Stomach (tissue), 8 donors: ENCODE measurements at regions not wholly inside any gene's neighbourhood (a gene's known extent, or its start where the extent isn't known, plus 50 kb on each side); places are given as distances from the start of the nearest gene placed in this dataset.

ENCODE experiments used
- DNase-seq, 2 donors: peaks; one replicate each; pipeline versions ENCODE4 v3.0.0 to v3.0.0-alpha.2; 2013 to 2019
- H3K27ac ChIP-seq, 5 donors: fragments of 200-600 bp in 4 of 5; sonication (generic) in 4 of 5; one replicate each; pipeline ENCODE4 v1.5.1; 2013 to 2019; ENCODE audit warnings: mild to moderate bottlenecking in 1 of 5, moderate library complexity in 1 of 5
- H3K27me3 ChIP-seq, 3 donors: fragments of 200-600 bp; sonication (generic); one replicate each; pipeline ENCODE4 v1.5.1; 2017 to 2019; ENCODE audit warnings: mixed run types in 1 of 3
- H3K36me3 ChIP-seq, 4 donors: fragments of 200-600 bp; sonication (generic); 1 replicate in 3 of 4; 2 replicates in 1 of 4; pipeline ENCODE4 v1.5.1; 2016 to 2019
- H3K4me1 ChIP-seq, 4 donors: fragments of 200-600 bp; sonication (generic); one replicate each; pipeline ENCODE4 v1.5.1; 2016 to 2019
- H3K4me3 ChIP-seq, 4 donors: fragments of 200-600 bp; sonication (generic) in 3 of 4; one replicate each; pipeline ENCODE4 v1.5.1; 2016 to 2019; ENCODE audit warnings: mild to moderate bottlenecking in 1 of 4
- H3K9me3 ChIP-seq, 4 donors: fragments of 200-600 bp; sonication (generic); one replicate each; pipeline ENCODE4 v1.5.1; 2016 to 2019
- EP300 ChIP-seq: sonication (generic); formaldehyde crosslinking; IDR thresholded peaks from one replicate; pipeline ENCODE4 v1.6.1; 2017; ENCODE audit warnings: antibody characterized with exemption
- POLR2A ChIP-seq, 4 donors: fragments of 450-650 bp; IDR thresholded peaks; one replicate each; pipeline ENCODE4 v1.6.1; 2016; ENCODE audit warnings: antibody characterized with exemption in 4 of 4, control low read depth in 2 of 4, mild to moderate bottlenecking in 1 of 4, moderate library complexity in 1 of 4
- POLR2AphosphoS5 ChIP-seq, 3 donors: sonication (generic); formaldehyde crosslinking; IDR thresholded peaks; one replicate each; pipeline ENCODE4 v1.6.1; 2016; ENCODE audit warnings: antibody characterized with exemption in 3 of 3
- WGBS, 5 donors: extraction: QIAGEN DNeasy Blood & Tissue Kit in 3 of 5; methylation state at CpG; one replicate each; pipeline versions ENCODE4 v1.1.5 to v1.1.7; 2013 to 2018; 5-methylcytosine and 5-hydroxymethylcytosine counted together
- intact Hi-C: fragments of 100-400 bp; cut with DNase I; formaldehyde crosslinking; loops from one replicate; pipeline ENCODE4 v1.15.1; 2023; ENCODE audit warnings: low total_unique reads
- TF ChIP-seq, protein P1 (sequence below), 7 experiments: fragments of 450-650 bp in 4 of 7; fragments of 200-600 bp in 3 of 7; sonication (generic) in 3 of 7; IDR thresholded peaks; one replicate each; pipeline ENCODE4 v1.5.1; 2016 to 2019; ENCODE audit warnings: antibody characterized with exemption in 7 of 7, control low read depth in 2 of 7, mild to moderate bottlenecking in 1 of 7
- donor health status: healthy with polysubstance abuse.
- donor health status: Bipolar disorder and iron deficiency.
- donor health status: healthy.

DNA sequence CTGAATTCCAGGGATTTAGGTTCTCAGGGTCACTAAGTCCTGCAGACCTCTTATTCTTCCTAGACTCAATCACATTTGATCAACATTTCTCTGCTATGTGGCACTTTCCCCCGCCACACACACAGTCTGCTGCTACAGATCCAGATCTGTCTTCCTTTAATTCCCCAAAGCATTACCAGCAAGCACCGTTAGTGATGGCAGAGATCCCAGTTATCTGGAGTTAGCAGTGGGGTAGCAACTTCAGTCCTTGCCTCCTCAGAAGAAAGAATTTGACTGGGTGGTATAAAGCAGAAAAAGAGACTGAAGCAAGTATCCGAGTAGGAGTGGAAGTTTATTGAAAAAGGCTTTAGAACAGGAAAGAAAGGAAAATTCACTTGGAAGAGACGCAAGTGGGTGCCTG, 100.4 kb upstream of the ETV3 start:
- intact Hi-C loops: no loop called here
- DNase-seq: no peak
- H3K9me3 ChIP-seq: no peaks in the 10 kb centered on the region
- peaks cover 0 to 4% (median 0%) of the 10 kb centered on the region in 3 donors for H3K27me3 ChIP-seq
- no peaks in the 10 kb centered on the region for H3K36me3 ChIP-seq
- peaks cover 4 to 30% (median 15%) of the 10 kb centered on the region in 4 donors for H3K4me1 ChIP-seq
- 60 to 66% (median 64%) methylated on average over 4 of the region's 4 CpGs for WGBS, 5 donors
- no peak overlapping the region for H3K4me3 ChIP-seq
- TF ChIP-seq POLR2AphosphoS5 (IDR thresholded peaks at IDR 0.05) (no peak), EP300 (no peak), POLR2A (IDR thresholded peaks at IDR 0.05) (no peak)
- TF ChIP-seq, protein P1, sequence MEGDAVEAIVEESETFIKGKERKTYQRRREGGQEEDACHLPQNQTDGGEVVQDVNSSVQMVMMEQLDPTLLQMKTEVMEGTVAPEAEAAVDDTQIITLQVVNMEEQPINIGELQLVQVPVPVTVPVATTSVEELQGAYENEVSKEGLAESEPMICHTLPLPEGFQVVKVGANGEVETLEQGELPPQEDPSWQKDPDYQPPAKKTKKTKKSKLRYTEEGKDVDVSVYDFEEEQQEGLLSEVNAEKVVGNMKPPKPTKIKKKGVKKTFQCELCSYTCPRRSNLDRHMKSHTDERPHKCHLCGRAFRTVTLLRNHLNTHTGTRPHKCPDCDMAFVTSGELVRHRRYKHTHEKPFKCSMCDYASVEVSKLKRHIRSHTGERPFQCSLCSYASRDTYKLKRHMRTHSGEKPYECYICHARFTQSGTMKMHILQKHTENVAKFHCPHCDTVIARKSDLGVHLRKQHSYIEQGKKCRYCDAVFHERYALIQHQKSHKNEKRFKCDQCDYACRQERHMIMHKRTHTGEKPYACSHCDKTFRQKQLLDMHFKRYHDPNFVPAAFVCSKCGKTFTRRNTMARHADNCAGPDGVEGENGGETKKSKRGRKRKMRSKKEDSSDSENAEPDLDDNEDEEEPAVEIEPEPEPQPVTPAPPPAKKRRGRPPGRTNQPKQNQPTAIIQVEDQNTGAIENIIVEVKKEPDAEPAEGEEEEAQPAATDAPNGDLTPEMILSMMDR (IDR thresholded peaks at IDR 0.05): no peak
- no peak overlapping the region for H3K27ac ChIP-seq

DNA sequence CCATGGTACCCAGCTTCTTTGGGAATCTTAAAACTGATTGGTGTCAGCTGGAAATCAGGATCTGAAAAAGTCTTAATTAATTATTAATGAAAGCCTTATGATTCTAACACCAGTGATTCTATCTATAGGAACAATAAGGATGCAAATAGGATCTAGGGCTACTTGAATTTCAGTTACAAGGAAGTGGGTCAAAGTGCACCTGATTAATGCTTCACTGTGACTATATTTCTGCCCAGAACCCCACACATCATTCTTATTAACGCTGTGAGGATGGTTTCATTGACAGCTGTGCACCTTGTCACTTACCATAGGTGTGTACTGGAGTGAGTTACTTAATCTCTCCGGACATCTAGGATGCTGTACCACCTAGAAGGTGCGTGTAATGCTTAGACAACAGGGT, 99.8 kb upstream of the ETV3 start:
- no peaks in the 10 kb centered on the region for H3K9me3 ChIP-seq
- DNase-seq: peak in 1 of 2 donors; percentile 23
- peaks cover 0 to 4% (median 0%) of the 10 kb centered on the region in 3 donors for H3K27me3 ChIP-seq
- intact Hi-C loops: no loop called here
- peaks cover 4 to 30% (median 15%) of the 10 kb centered on the region in 4 donors for H3K4me1 ChIP-seq
- no peaks in the 10 kb centered on the region for H3K36me3 ChIP-seq
- no peak for TF ChIP-seq EP300
- no peak for TF ChIP-seq POLR2AphosphoS5 (IDR thresholded peaks at IDR 0.05)
- TF ChIP-seq, protein P1 (IDR thresholded peaks at IDR 0.05): no peak
- TF ChIP-seq POLR2A (IDR thresholded peaks at IDR 0.05): no peak
- H3K4me3 ChIP-seq: no peak overlapping the region
- WGBS, 5 donors: 54 to 73% (median 67%) methylated on average over 3 of the region's 3 CpGs
- no peak overlapping the region for H3K27ac ChIP-seq

DNA sequence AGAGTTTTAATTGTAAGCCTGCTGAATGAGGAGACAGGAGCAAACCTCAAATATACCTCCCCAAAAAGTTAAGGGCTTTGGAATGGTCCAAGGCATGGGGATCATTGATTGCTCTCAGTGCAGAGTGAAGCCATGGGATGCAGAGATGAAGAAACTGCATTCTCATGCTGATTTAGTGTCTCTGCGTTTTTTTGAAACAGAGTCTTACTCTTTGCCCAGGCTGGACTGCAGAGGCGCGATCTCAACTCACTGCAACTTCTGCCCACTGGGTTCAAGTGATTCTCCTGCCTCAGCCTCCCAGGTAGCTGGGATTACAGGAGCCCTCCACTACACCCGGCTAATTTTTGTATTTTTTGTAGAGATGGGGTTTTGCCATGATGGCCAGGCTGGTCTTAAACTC, 99.3 kb upstream of the ETV3 start:
- DNase-seq: no peak
- H3K9me3 ChIP-seq: no peaks in the 10 kb centered on the region
- peaks cover 0 to 4% (median 0%) of the 10 kb centered on the region in 3 donors for H3K27me3 ChIP-seq
- intact Hi-C loops: no loop called here
- no peaks in the 10 kb centered on the region for H3K36me3 ChIP-seq
- 77 to 91% (median 82%) methylated on average over 4 of the region's 4 CpGs for WGBS, 5 donors
- peaks cover 4 to 31% (median 15%) of the 10 kb centered on the region in 4 donors for H3K4me1 ChIP-seq
- TF ChIP-seq, protein P1 (IDR thresholded peaks at IDR 0.05): no peak
- TF ChIP-seq POLR2AphosphoS5 (IDR thresholded peaks at IDR 0.05) (no peak), EP300 (no peak), POLR2A (IDR thresholded peaks at IDR 0.05) (no peak)
- H3K27ac ChIP-seq: no peak overlapping the region
- no peak overlapping the region for H3K4me3 ChIP-seq

DNA sequence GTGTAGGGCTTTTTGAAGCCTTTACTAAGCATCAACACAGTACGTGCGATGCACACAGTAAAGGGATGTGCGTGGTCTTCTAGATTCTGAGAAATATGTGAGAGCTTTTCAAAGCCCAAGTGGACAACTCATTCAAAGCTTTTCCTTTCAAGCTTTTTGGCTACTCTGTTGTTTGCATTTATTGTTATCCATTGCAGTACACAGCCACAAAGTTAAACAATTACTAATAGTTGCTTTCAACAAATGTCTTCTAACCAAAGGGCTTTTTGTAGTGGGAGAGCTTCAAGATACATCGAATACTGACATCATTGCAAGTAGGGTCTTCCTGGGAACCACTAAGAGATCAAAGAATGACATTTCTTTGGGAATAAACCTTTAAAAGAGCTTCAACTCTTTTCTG, 97.9 kb upstream of the ETV3 start:
- no peaks in the 10 kb centered on the region for H3K36me3 ChIP-seq
- TF ChIP-seq EP300 (no peak), POLR2AphosphoS5 (IDR thresholded peaks at IDR 0.05) (no peak)
- TF ChIP-seq, protein P1 (IDR thresholded peaks at IDR 0.05): no peak

More for the DNA sequence above, 97.9 kb upstream of the ETV3 start:
- Histone ChIP-seq H3K4me1 (peaks cover 4 to 33% (median 17%) of the 10 kb centered on the region in 4 donors), H3K4me3 (no peak overlapping the region), H3K9me3 (no peaks in the 10 kb centered on the region), H3K27ac (no peak overlapping the region), H3K27me3 (peaks cover 0 to 4% (median 0%) of the 10 kb centered on the region in 3 donors)
- intact Hi-C loops: no loop called here
- DNase-seq: no peak
- WGBS, 5 donors: 84 to 88% (median 86%) methylated on average over 4 of the region's 4 CpGs
